ENCODE measurements at regions not wholly inside any gene's neighbourhood (a gene's known extent, or its start where the extent isn't known, plus 50 kb on each side); places are given as distances from the start of the nearest gene placed in this dataset.

GRCh38 chr9:7265181-7265580 lies 507.4 kb downstream of the KDM4C start:
- Histone ChIP-seq H3K9me3 (no peaks in the 10 kb centered on the region), H3K36me3 (no peaks in the 10 kb centered on the region), H3K4me1 (no peaks in the 10 kb centered on the region), H3K4me3 (no peak overlapping the region), H3K27me3 (no peaks in the 10 kb centered on the region), H3K27ac (no peak overlapping the region)
- no peak for DNase-seq (ENCODE audit: low spot score in 2 of 2)
- TF ChIP-seq POLR2AphosphoS5 (IDR thresholded peaks at IDR 0.05) (no peak), CTCF (IDR thresholded peaks at IDR 0.05) (no peak), EP300 (IDR thresholded peaks at IDR 0.05) (no peak), POLR2A (IDR thresholded peaks at IDR 0.05) (no peak)

GRCh38 chr9:7259544-7260241 lies 501.9 kb downstream of the KDM4C start:
- Histone ChIP-seq H3K27me3 (no peaks in the 10 kb centered on the region), H3K9me3 (no peaks in the 10 kb centered on the region), H3K4me1 (no peaks in the 10 kb centered on the region), H3K27ac (no peak overlapping the region), H3K4me3 (no peak overlapping the region), H3K36me3 (no peaks in the 10 kb centered on the region)
- WGBS: 90% methylated on average over 6 of the region's 6 CpGs
- TF ChIP-seq CTCF (IDR thresholded peaks at IDR 0.05) (no peak), EP300 (IDR thresholded peaks at IDR 0.05) (no peak), POLR2AphosphoS5 (IDR thresholded peaks at IDR 0.05) (no peak), POLR2A (IDR thresholded peaks at IDR 0.05) (no peak)
- DNase-seq (ENCODE audit: low spot score in 2 of 2): no peak

- WGBS: 72% methylated on average over 3 of the region's 3 CpGs
- Histone ChIP-seq H3K9me3 (no peaks in the 10 kb centered on the region), H3K27me3 (no peaks in the 10 kb centered on the region), H3K4me1 (no peaks in the 10 kb centered on the region), H3K36me3 (no peaks in the 10 kb centered on the region), H3K4me3 (no peak overlapping the region), H3K27ac (no peak overlapping the region)
- TF ChIP-seq EP300 (IDR thresholded peaks at IDR 0.05): no peak
- no peak for TF ChIP-seq POLR2AphosphoS5 (IDR thresholded peaks at IDR 0.05)
- TF ChIP-seq CTCF (IDR thresholded peaks at IDR 0.05): no peak
- TF ChIP-seq POLR2A (IDR thresholded peaks at IDR 0.05): no peak
- DNase-seq (ENCODE audit: low spot score in 2 of 2): no peak
These were observed 501.1 kb downstream of the KDM4C start for GRCh38 chr9:7258688-7259396.

GRCh38 chr9:7246917-7247522 lies 489.2 kb downstream of the KDM4C start:
- H3K27ac ChIP-seq: no peak overlapping the region
- WGBS: 86% methylated on average over 3 of the region's 3 CpGs
- H3K36me3 ChIP-seq: no peaks in the 10 kb centered on the region
- no peaks in the 10 kb centered on the region for H3K4me1 ChIP-seq
- no peaks in the 10 kb centered on the region for H3K27me3 ChIP-seq
- no peaks in the 10 kb centered on the region for H3K9me3 ChIP-seq
- DNase-seq (ENCODE audit: low spot score in 2 of 2): no peak
- no peak overlapping the region for H3K4me3 ChIP-seq
- no peak for TF ChIP-seq EP300 (IDR thresholded peaks at IDR 0.05)
- no peak for TF ChIP-seq POLR2A (IDR thresholded peaks at IDR 0.05)
- TF ChIP-seq CTCF (IDR thresholded peaks at IDR 0.05): no peak
- TF ChIP-seq POLR2AphosphoS5 (IDR thresholded peaks at IDR 0.05): no peak

- DNase-seq (ENCODE audit: low spot score in 2 of 2): no peak
- Histone ChIP-seq H3K4me1 (no peaks in the 10 kb centered on the region), H3K27me3 (no peaks in the 10 kb centered on the region), H3K4me3 (no peak overlapping the region), H3K9me3 (no peaks in the 10 kb centered on the region), H3K36me3 (no peaks in the 10 kb centered on the region), H3K27ac (no peak overlapping the region)
- TF ChIP-seq EP300 (IDR thresholded peaks at IDR 0.05): no peak
- no peak for TF ChIP-seq POLR2AphosphoS5 (IDR thresholded peaks at IDR 0.05)
- no peak for TF ChIP-seq CTCF (IDR thresholded peaks at IDR 0.05)
- no peak for TF ChIP-seq POLR2A (IDR thresholded peaks at IDR 0.05)
- 70% methylated on average over 8 of the region's 8 CpGs for WGBS
These were observed 488.3 kb downstream of the KDM4C start for GRCh38 chr9:7245976-7246580.
